ENCODE measurements at regions not wholly inside any gene's neighbourhood (a gene's known extent, or its start where the extent isn't known, plus 50 kb on each side); places are given as distances from the start of the nearest gene placed in this dataset.

DNA sequence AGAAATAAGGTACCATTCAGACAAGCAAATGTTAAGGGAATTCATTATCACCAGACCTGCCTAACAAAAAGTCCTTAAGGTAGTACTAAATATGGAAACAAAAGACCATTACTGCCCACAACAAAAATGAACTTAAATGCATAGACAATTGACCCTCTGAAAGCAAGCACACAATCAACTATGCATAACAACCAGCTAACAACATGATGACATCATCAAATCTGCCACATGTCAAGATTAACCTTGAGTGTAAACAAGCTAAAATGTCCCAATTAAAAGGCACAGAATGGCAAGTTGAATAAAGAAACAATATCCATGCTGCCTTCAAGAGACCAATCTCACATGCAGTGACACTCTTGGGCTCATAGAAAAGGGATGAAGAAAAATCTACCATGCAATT is 160.7 kb upstream of the CPXCR1 start:
- DNase-seq (no peak), ATAC-seq (no peak)
- Histone ChIP-seq H3K9me3 (peaks cover 0 to 48% (median 0%) of the 10 kb centered on the region in 11 donors), H3K27ac (no peak overlapping the region), H3K4me3 (no peak overlapping the region), H3K4me1 (no peaks in the 10 kb centered on the region), H3K36me3 (no peaks in the 10 kb centered on the region), H3K27me3 (no peaks in the 10 kb centered on the region)
- intact Hi-C loops (cut with DNase I): no loop called here
- TF ChIP-seq, protein P1, sequence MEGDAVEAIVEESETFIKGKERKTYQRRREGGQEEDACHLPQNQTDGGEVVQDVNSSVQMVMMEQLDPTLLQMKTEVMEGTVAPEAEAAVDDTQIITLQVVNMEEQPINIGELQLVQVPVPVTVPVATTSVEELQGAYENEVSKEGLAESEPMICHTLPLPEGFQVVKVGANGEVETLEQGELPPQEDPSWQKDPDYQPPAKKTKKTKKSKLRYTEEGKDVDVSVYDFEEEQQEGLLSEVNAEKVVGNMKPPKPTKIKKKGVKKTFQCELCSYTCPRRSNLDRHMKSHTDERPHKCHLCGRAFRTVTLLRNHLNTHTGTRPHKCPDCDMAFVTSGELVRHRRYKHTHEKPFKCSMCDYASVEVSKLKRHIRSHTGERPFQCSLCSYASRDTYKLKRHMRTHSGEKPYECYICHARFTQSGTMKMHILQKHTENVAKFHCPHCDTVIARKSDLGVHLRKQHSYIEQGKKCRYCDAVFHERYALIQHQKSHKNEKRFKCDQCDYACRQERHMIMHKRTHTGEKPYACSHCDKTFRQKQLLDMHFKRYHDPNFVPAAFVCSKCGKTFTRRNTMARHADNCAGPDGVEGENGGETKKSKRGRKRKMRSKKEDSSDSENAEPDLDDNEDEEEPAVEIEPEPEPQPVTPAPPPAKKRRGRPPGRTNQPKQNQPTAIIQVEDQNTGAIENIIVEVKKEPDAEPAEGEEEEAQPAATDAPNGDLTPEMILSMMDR (IDR thresholded peaks at IDR 0.05): no peak

DNA sequence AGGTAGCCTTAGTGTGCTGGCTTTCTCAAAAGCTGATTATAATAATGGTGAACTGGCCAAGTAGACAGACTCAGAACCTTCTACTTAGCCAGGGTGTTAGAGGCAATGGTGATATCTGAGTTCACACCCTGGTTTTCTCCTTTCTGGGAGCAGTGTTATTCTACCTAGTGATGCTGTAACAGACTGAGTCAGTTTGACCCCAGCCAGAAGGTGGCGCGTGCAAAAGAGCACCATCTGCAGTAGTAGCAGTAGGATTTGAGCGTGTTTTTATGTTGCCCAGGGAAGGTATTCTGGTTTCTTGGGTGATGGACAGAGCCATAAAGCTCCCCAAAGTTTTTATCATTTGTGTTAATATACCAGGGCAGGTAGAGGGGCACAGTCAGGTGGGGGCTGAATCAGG is 143.8 kb upstream of the CPXCR1 start:
- Histone ChIP-seq H3K4me1 (no peaks in the 10 kb centered on the region), H3K27me3 (peaks cover 0 to 12% (median 0%) of the 10 kb centered on the region in 7 donors), H3K27ac (no peak overlapping the region), H3K4me3 (no peak overlapping the region), H3K9me3 (peaks cover 0 to 7% (median 0%) of the 10 kb centered on the region in 11 donors), H3K36me3 (no peaks in the 10 kb centered on the region)
- WGBS, 2 donors: 85 to 91% methylated on average over 3 of the region's 3 CpGs
- intact Hi-C loops (cut with DNase I): no loop called here
- ATAC-seq (no peak), DNase-seq (no peak)
- TF ChIP-seq, protein P1 (IDR thresholded peaks at IDR 0.05): no peak

DNA sequence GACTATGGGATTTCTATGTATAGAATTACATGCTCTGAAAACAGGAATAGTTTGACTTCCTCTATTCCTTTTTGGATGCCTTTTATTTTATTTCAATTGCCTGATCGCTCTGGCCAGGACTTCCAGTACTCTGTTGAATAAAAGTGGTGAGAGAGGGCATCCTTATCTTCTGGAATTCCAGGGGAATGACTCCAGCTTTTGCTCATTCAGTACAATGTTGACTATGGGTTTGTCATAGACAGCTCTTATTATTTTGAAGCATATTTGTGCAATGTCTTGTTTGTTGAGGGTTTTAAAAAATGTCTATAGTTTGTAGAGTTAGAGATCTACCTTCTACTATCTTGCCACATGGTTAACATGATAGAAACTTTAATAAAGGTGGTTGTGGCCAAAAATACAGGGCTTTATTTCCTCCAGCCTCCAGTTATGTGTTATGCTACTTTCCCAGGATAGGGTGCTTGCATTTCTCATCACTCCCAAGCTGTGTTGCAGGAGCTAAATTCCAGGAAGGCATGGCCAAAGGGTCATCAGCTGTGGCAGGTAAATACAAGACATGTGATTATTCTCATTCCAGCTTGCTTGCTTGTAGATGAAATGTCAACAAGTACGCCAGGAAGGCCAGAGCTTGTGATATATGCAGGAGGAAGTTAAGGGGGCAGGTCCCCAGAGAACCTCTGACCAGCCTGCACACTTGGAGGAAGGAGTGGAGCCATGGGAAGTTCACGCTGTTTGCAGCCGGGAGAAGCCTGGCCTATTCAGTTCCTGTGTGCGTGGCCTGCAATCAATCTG is 142.4 kb upstream of the CPXCR1 start:
- Histone ChIP-seq H3K36me3 (no peaks in the 10 kb centered on the region), H3K9me3 (peaks cover 0 to 7% (median 0%) of the 10 kb centered on the region in 11 donors), H3K4me1 (no peaks in the 10 kb centered on the region), H3K27ac (no peak overlapping the region), H3K4me3 (no peak overlapping the region), H3K27me3 (peaks cover 0 to 12% (median 0%) of the 10 kb centered on the region in 7 donors)
- no peak for ATAC-seq
- TF ChIP-seq, protein P1 (IDR thresholded peaks at IDR 0.05): no peak
- DNase-seq: no peak
- intact Hi-C loops (cut with DNase I): no loop called here
- 24 to 26% methylated on average over 5 of the region's 5 CpGs for WGBS, 2 donors

DNA sequence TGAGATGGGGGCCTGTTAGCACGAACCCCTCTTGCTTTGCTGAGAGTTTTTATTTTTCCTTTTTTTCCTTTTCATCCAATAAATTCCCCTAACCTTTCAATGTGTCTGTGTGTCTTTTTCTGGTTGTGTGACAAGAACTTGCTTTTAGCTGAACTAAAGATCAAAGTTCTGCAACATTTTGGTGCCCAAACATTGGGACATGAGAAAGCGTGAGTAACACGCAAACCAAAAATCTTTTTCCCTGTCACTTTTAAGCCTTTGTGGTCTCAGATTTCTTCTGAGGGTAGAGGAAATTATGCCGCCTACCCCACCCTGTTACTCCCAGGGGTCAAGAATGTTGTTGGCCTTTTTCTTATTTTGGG is 141.8 kb upstream of the CPXCR1 start:
- intact Hi-C loops (cut with DNase I): no loop called here
- ATAC-seq: no peak
- 55 to 69% methylated on average over 4 of the region's 4 CpGs for WGBS, 2 donors

More for the DNA sequence above, 141.8 kb upstream of the CPXCR1 start:
- Histone ChIP-seq H3K4me1 (no peaks in the 10 kb centered on the region), H3K4me3 (no peak overlapping the region), H3K9me3 (peaks cover 0 to 3% (median 0%) of the 10 kb centered on the region in 11 donors), H3K27ac (no peak overlapping the region), H3K27me3 (peaks cover 0 to 12% (median 0%) of the 10 kb centered on the region in 7 donors), H3K36me3 (no peaks in the 10 kb centered on the region)
- TF ChIP-seq, protein P1 (IDR thresholded peaks at IDR 0.05): no peak
- no peak for DNase-seq

Data from heart right ventricle (tissue), 16 donors.